Neural cell (in vitro differentiated cells): ENCODE measurements at regions not wholly inside any gene's neighbourhood (a gene's known extent, or its start where the extent isn't known, plus 50 kb on each side); places are given as distances from the start of the nearest gene placed in this dataset.

ENCODE experiments used
- POLR2AphosphoS5 ChIP-seq: IDR thresholded peaks from 2 replicates; pipeline ENCODE4 v1.6.1; 2012
- TAF1 ChIP-seq: IDR thresholded peaks from 2 replicates; pipeline ENCODE4 v1.6.1; 2012; ENCODE audit warnings: low read depth
- TF ChIP-seq, protein P1 (sequence below): fragments of 450-650 bp; IDR thresholded peaks from 2 replicates; pipeline ENCODE4 v1.5.1; 2014; ENCODE audit warnings: antibody characterized with exemption, mild to moderate bottlenecking, moderate library complexity; ENCODE audit not compliant: poor library complexity, severe bottlenecking
- TF ChIP-seq, protein P2 (sequence below): IDR thresholded peaks from 2 replicates; pipeline ENCODE4 v1.6.1; 2012; ENCODE audit warnings: borderline replicate concordance

DNA sequence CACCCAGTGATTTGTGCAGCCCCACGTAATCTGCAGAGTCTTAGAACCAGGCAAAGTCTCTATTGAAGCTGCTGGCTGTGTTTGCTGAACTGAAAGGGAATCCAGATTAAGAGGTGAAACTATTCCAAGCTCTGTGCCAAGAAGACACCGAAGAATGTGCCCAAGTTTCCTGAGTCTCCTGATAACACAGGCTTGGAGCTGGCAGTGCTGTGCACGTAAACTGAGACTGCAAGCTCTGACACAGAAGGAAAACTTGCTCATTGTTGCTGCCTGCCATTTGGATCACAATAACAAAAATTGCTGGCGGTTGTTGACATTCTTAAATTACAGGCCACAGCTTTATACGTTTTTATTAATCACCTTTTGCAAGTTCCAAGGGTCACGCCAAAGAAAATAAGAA is 60.2 kb upstream of the VCX3B start:
- TF ChIP-seq, protein P1, sequence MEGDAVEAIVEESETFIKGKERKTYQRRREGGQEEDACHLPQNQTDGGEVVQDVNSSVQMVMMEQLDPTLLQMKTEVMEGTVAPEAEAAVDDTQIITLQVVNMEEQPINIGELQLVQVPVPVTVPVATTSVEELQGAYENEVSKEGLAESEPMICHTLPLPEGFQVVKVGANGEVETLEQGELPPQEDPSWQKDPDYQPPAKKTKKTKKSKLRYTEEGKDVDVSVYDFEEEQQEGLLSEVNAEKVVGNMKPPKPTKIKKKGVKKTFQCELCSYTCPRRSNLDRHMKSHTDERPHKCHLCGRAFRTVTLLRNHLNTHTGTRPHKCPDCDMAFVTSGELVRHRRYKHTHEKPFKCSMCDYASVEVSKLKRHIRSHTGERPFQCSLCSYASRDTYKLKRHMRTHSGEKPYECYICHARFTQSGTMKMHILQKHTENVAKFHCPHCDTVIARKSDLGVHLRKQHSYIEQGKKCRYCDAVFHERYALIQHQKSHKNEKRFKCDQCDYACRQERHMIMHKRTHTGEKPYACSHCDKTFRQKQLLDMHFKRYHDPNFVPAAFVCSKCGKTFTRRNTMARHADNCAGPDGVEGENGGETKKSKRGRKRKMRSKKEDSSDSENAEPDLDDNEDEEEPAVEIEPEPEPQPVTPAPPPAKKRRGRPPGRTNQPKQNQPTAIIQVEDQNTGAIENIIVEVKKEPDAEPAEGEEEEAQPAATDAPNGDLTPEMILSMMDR: no peak
- TF ChIP-seq POLR2AphosphoS5 (no peak), TAF1 (no peak)
- TF ChIP-seq, protein P2, sequence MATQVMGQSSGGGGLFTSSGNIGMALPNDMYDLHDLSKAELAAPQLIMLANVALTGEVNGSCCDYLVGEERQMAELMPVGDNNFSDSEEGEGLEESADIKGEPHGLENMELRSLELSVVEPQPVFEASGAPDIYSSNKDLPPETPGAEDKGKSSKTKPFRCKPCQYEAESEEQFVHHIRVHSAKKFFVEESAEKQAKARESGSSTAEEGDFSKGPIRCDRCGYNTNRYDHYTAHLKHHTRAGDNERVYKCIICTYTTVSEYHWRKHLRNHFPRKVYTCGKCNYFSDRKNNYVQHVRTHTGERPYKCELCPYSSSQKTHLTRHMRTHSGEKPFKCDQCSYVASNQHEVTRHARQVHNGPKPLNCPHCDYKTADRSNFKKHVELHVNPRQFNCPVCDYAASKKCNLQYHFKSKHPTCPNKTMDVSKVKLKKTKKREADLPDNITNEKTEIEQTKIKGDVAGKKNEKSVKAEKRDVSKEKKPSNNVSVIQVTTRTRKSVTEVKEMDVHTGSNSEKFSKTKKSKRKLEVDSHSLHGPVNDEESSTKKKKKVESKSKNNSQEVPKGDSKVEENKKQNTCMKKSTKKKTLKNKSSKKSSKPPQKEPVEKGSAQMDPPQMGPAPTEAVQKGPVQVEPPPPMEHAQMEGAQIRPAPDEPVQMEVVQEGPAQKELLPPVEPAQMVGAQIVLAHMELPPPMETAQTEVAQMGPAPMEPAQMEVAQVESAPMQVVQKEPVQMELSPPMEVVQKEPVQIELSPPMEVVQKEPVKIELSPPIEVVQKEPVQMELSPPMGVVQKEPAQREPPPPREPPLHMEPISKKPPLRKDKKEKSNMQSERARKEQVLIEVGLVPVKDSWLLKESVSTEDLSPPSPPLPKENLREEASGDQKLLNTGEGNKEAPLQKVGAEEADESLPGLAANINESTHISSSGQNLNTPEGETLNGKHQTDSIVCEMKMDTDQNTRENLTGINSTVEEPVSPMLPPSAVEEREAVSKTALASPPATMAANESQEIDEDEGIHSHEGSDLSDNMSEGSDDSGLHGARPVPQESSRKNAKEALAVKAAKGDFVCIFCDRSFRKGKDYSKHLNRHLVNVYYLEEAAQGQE: no peak
